Gastroesophageal sphincter (tissue), 4 donors: ENCODE measurements at regions not wholly inside any gene's neighbourhood (a gene's known extent, or its start where the extent isn't known, plus 50 kb on each side); places are given as distances from the start of the nearest gene placed in this dataset.

Source experiments
- ATAC-seq: fragments of 150-250 bp; one replicate; pipeline ENCODE4 v1.9.1; 2016; ENCODE audit warnings: mild to moderate bottlenecking, moderate library complexity
- H3K27ac ChIP-seq, 4 donors: fragments of 200-600 bp; sonication (generic) in 3 of 4; 1 replicate in 3 of 4; 2 replicates in 1 of 4; pipeline ENCODE4 v1.5.1; 2016 to 2019
- H3K27me3 ChIP-seq: fragments of 200-600 bp; sonication (generic); one replicate; pipeline ENCODE4 v1.5.1; 2019
- H3K36me3 ChIP-seq, 2 donors: fragments of 200-600 bp; sonication (generic); one replicate each; pipeline ENCODE4 v1.5.1; 2019; ENCODE audit warnings: control low read depth in 1 of 2
- H3K4me1 ChIP-seq, 3 donors: fragments of 200-600 bp; sonication (generic); 1 replicate in 2 of 3; 2 replicates in 1 of 3; pipeline ENCODE4 v1.5.1; 2016 to 2019; ENCODE audit warnings: control low read depth in 2 of 3
- H3K4me3 ChIP-seq, 2 donors: fragments of 200-600 bp; sonication (generic); one replicate each; pipeline ENCODE4 v1.5.1; 2019; ENCODE audit warnings: mild to moderate bottlenecking in 1 of 2, moderate library complexity in 1 of 2
- H3K9me3 ChIP-seq, 3 donors: fragments of 200-600 bp; sonication (generic); one replicate each; pipeline ENCODE4 v1.5.1; 2017 to 2019; ENCODE audit warnings: control low read depth in 2 of 3
- EP300 ChIP-seq: sonication (generic); formaldehyde crosslinking; IDR thresholded peaks from one replicate; pipeline ENCODE4 v1.6.1; 2017; ENCODE audit warnings: antibody characterized with exemption, mild to moderate bottlenecking
- POLR2A ChIP-seq, 2 donors: fragments of 450-650 bp; IDR thresholded peaks; one replicate each; pipeline ENCODE4 v1.6.1; 2017; ENCODE audit warnings: antibody characterized with exemption in 2 of 2, mild to moderate bottlenecking in 2 of 2, moderate library complexity in 1 of 2
- POLR2AphosphoS5 ChIP-seq: sonication (generic); formaldehyde crosslinking; IDR thresholded peaks from one replicate; pipeline ENCODE4 v1.6.1; 2017; ENCODE audit warnings: antibody characterized with exemption
- WGBS, 2 donors: methylation state at CpG; one replicate each; pipeline ENCODE4 v1.1.5; 2018; ENCODE audit warnings: low coverage in 1 of 2; 5-methylcytosine and 5-hydroxymethylcytosine counted together
- TF ChIP-seq, protein P1 (sequence below), 4 experiments: fragments of 200-600 bp in 2 of 4; fragments of 450-650 bp in 2 of 4; sonication (generic) in 1 of 4; IDR thresholded peaks; one replicate each; pipeline ENCODE4 v1.5.1; 2017 to 2019; ENCODE audit warnings: antibody characterized with exemption in 4 of 4, mild to moderate bottlenecking in 2 of 4, moderate library complexity in 2 of 4

DNA sequence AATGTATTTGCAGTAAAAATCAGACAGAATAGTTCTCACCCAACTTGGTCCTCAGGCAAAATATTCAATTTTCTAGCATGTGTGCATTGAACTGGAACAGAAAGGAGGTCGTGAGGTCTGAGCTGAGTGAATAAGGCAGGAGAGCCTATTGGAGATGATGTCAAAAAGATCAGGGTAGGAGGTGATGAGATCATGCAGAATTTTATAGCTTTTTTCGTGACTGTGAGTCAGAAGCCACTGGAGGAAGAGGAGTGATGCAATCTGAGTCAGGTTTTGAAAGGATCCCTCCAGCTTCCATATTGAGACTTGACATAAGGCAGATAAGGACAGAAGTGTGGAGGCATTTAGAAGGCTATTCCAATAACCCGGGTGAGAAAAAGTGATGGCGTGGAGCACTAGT lies 299.5 kb upstream of the SOX11 start:
- Histone ChIP-seq H3K4me3 (no peak overlapping the region), H3K27ac (no peak overlapping the region), H3K27me3 (no peaks in the 10 kb centered on the region), H3K36me3 (no peaks in the 10 kb centered on the region), H3K4me1 (no peaks in the 10 kb centered on the region), H3K9me3 (no peaks in the 10 kb centered on the region)
- TF ChIP-seq, protein P1, sequence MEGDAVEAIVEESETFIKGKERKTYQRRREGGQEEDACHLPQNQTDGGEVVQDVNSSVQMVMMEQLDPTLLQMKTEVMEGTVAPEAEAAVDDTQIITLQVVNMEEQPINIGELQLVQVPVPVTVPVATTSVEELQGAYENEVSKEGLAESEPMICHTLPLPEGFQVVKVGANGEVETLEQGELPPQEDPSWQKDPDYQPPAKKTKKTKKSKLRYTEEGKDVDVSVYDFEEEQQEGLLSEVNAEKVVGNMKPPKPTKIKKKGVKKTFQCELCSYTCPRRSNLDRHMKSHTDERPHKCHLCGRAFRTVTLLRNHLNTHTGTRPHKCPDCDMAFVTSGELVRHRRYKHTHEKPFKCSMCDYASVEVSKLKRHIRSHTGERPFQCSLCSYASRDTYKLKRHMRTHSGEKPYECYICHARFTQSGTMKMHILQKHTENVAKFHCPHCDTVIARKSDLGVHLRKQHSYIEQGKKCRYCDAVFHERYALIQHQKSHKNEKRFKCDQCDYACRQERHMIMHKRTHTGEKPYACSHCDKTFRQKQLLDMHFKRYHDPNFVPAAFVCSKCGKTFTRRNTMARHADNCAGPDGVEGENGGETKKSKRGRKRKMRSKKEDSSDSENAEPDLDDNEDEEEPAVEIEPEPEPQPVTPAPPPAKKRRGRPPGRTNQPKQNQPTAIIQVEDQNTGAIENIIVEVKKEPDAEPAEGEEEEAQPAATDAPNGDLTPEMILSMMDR (IDR thresholded peaks at IDR 0.05), result no peak
- no peak for TF ChIP-seq POLR2A (IDR thresholded peaks at IDR 0.05)
- TF ChIP-seq EP300, result no peak
- no peak for TF ChIP-seq POLR2AphosphoS5
- 76 to 94% methylated on average over 3 to 4 of the region's 4 CpGs for WGBS, 2 donors
- no peak for ATAC-seq

DNA sequence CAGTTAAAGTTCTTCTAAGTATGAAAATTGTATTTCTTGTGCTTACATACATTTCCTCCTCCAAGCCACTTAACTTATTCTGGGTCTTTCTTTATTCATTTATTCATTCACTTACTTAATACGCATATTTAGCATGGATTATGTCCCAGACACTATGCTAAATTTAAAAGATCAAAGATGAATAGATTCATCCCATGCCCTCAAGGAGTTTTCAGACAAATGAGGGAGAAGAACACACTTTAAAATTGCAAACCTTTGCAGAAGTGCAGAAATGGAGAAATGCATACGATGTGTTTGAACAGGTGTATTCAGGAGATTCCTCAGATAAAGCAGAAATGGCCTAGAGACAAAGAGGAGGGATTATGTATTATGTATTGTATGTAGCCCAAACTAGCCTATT lies 298.7 kb upstream of the SOX11 start:
- Histone ChIP-seq H3K36me3 (no peaks in the 10 kb centered on the region), H3K27ac (no peak overlapping the region), H3K27me3 (no peaks in the 10 kb centered on the region), H3K9me3 (no peaks in the 10 kb centered on the region), H3K4me1 (no peaks in the 10 kb centered on the region), H3K4me3 (no peak overlapping the region)
- WGBS, 2 donors, result 46 to 100% methylated on average over 2 of the region's 2 CpGs
- no peak for TF ChIP-seq POLR2A (IDR thresholded peaks at IDR 0.05)
- TF ChIP-seq EP300, result no peak
- no peak for TF ChIP-seq POLR2AphosphoS5
- TF ChIP-seq, protein P1 (IDR thresholded peaks at IDR 0.05), result no peak
- no peak for ATAC-seq

DNA sequence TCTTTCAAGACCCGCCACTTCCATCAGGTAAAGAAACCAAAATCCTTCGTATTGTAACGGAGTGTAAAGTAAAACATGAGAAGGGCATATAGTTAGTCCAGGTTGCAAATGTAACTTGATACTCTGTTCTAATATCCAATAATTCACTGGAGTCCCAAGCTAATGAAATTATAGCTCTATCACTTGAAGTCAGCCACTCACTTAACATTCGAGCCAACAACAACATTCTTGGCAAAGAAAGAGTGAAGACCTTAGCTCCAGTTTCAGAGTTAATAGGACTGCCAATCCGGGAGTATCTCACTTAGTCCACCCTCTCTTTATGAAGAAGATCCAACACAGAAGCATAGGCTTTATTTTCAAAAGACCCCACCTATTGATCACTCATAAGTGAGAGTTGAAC lies 298.0 kb upstream of the SOX11 start:
- ATAC-seq, result no peak
- 72 to 83% methylated on average over 5 of the region's 5 CpGs for WGBS, 2 donors
- Histone ChIP-seq H3K9me3 (no peaks in the 10 kb centered on the region), H3K36me3 (no peaks in the 10 kb centered on the region), H3K4me3 (no peak overlapping the region), H3K27ac (no peak overlapping the region), H3K27me3 (no peaks in the 10 kb centered on the region), H3K4me1 (no peaks in the 10 kb centered on the region)
- TF ChIP-seq, protein P1 (IDR thresholded peaks at IDR 0.05), result no peak
- no peak for TF ChIP-seq POLR2A (IDR thresholded peaks at IDR 0.05)
- TF ChIP-seq EP300, result no peak
- TF ChIP-seq POLR2AphosphoS5, result no peak

DNA sequence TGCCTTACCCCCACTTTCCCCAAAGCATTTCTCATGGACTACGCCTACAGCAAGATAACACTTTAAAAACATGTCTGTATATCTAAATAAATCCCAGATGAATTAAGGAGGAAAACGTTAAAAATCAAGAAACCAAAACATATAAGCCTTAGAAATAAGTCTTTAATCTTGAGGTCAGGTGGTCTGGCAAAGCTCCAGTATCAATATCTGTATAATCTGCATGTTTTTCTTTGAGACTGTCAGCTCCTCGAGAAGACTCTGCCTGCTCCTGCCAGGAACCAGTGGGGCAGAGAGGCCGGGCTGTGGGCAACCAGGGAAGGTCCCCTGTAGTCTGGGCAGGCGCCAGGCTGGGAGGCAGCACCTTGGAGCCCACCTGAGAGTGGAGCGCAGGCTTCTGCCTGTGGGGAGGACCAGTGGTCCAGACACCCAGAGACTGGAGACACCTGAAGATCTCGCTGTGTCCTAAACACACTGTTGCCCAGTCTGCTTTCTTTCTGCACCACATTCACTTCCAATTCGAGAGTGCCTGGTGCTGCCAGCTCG lies 291.0 kb upstream of the SOX11 start:
- no peak for ATAC-seq
- H3K36me3 ChIP-seq, result no peaks in the 10 kb centered on the region
- H3K27me3 ChIP-seq, result peaks cover 5% of the 10 kb centered on the region
- no peak overlapping the region for H3K27ac ChIP-seq
- 58 to 65% methylated on average over 2 to 4 of the region's 9 CpGs for WGBS, 2 donors
- H3K4me3 ChIP-seq, result no peak overlapping the region
- TF ChIP-seq POLR2AphosphoS5, result no peak
- TF ChIP-seq POLR2A (IDR thresholded peaks at IDR 0.05), result no peak
- no peak for TF ChIP-seq EP300
- TF ChIP-seq, protein P1 (IDR thresholded peaks at IDR 0.05), result no peak
- H3K9me3 ChIP-seq, result no peaks in the 10 kb centered on the region
- no peaks in the 10 kb centered on the region for H3K4me1 ChIP-seq

DNA sequence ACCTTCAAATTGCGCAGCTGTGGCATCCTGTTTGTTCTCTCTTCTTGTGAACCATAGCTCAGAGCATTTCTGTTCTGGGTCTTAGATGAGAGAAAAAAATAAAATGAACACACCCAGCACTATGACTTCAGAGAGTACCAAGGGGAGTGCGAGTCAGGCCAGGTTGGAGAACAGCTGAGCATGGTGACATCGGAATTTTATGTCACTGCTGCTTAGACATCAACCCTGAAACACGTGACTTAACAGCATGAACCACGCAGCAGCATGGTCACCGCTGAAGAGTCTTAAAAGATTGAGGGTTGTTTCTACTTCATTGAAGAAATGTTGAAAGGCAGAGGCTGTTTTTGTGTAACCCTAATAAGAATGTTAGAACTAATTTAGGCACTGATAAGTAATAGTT lies 288.8 kb upstream of the SOX11 start:
- no peaks in the 10 kb centered on the region for H3K4me1 ChIP-seq
- no peak overlapping the region for H3K27ac ChIP-seq
- no peak for ATAC-seq
- no peaks in the 10 kb centered on the region for H3K9me3 ChIP-seq
- peaks cover 5% of the 10 kb centered on the region for H3K27me3 ChIP-seq
- WGBS, 2 donors, result 70 to 86% methylated on average over 4 to 5 of the region's 6 CpGs
- H3K36me3 ChIP-seq, result no peaks in the 10 kb centered on the region
- no peak overlapping the region for H3K4me3 ChIP-seq
- TF ChIP-seq, protein P1 (IDR thresholded peaks at IDR 0.05), result no peak
- TF ChIP-seq POLR2AphosphoS5 (no peak), EP300 (no peak), POLR2A (IDR thresholded peaks at IDR 0.05) (no peak)
